ENCODE measurements at regions not wholly inside any gene's neighbourhood (a gene's known extent, or its start where the extent isn't known, plus 50 kb on each side); places are given as distances from the start of the nearest gene placed in this dataset.

DNA sequence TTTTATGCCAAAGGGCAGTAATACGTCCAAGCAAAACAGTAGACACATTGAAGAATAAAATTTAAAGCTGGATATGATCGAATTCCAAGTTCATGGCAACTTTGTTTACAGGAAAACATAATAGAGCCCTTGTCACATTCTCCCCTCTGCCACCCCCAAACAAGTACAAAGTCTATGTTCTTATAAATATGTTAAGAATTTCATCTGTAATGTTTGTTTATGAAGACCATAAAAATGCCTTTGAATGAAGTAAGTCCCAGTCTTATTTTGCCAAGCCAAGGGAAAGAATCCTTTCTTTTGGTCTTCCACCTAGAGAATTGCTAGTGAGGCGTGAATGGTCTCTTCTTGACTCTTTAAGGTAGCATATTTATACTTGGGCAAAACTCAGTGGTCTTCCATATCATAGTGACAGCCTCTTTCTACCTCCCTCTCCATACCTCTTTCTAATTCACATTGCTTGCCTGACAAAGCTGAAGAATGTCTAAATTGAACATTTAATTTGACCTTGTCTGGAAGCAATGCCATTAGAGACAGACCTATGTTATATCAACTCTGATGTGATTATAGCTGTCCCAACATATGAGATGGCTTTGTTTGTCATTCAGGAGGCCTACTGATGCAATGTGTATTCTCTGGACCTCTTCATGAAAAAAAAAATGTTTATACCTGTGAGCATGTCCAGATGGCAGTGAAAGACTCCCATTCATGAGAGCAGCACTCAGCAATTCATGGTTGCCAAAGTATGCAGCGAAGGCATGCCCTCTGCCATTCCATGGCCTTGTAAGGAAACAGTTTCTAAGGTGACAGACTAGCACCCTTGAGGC lies 70.6 kb upstream of the CCN2 start (continued):
- TF ChIP-seq, protein P1, sequence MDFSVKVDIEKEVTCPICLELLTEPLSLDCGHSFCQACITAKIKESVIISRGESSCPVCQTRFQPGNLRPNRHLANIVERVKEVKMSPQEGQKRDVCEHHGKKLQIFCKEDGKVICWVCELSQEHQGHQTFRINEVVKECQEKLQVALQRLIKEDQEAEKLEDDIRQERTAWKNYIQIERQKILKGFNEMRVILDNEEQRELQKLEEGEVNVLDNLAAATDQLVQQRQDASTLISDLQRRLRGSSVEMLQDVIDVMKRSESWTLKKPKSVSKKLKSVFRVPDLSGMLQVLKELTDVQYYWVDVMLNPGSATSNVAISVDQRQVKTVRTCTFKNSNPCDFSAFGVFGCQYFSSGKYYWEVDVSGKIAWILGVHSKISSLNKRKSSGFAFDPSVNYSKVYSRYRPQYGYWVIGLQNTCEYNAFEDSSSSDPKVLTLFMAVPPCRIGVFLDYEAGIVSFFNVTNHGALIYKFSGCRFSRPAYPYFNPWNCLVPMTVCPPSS (IDR thresholded peaks at IDR 0.05), result no peak
- no peak for TF ChIP-seq ZNF235 (CRISPR knock-in tag; IDR thresholded peaks at IDR 0.05; ENCODE audit: borderline replicate concordance)
- TF ChIP-seq ZNF30 (CRISPR knock-in tag; IDR thresholded peaks at IDR 0.05), result no peak
- TF ChIP-seq HDAC2 (CRISPR knock-in tag; IDR thresholded peaks at IDR 0.05), result no peak
- TF ChIP-seq ZNF770 (CRISPR knock-in tag; IDR thresholded peaks at IDR 0.05), result no peak
- TF ChIP-seq ZNF225 (CRISPR knock-in tag; IDR thresholded peaks at IDR 0.05), result no peak
- TF ChIP-seq LBX2 (CRISPR knock-in tag; IDR thresholded peaks at IDR 0.05; ENCODE audit: borderline replicate concordance), result no peak
- TF ChIP-seq ETV6 (CRISPR knock-in tag; conservative IDR thresholded peaks at IDR 0.05), result no peak
- TF ChIP-seq, protein P2, sequence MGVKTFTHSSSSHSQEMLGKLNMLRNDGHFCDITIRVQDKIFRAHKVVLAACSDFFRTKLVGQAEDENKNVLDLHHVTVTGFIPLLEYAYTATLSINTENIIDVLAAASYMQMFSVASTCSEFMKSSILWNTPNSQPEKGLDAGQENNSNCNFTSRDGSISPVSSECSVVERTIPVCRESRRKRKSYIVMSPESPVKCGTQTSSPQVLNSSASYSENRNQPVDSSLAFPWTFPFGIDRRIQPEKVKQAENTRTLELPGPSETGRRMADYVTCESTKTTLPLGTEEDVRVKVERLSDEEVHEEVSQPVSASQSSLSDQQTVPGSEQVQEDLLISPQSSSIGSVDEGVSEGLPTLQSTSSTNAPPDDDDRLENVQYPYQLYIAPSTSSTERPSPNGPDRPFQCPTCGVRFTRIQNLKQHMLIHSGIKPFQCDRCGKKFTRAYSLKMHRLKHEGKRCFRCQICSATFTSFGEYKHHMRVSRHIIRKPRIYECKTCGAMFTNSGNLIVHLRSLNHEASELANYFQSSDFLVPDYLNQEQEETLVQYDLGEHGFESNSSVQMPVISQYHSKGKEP (CRISPR knock-in tag; IDR thresholded peaks at IDR 0.05), result no peak
- TF ChIP-seq MAFK (conservative IDR thresholded peaks at IDR 0.05 in 1 of 2, IDR thresholded peaks at IDR 0.05 in 1 of 2; ENCODE audit: low read length in 2 of 2), result peak in 1 of 2 experiments; percentile 38; a peak in 2 of 4 replicates
- TF ChIP-seq SIX4 (CRISPR knock-in tag; IDR thresholded peaks at IDR 0.05), result no peak
- TF ChIP-seq ZNF251 (CRISPR knock-in tag; IDR thresholded peaks at IDR 0.05), result no peak
- no peak for TF ChIP-seq ZNF781 (CRISPR knock-in tag; IDR thresholded peaks at IDR 0.05; ENCODE audit: borderline replicate concordance, not compliant biosample characterization)
- TF ChIP-seq GMEB1 (CRISPR knock-in tag; IDR thresholded peaks at IDR 0.05; ENCODE audit: borderline replicate concordance), result 0 out of 2 replicates have a peak, but pooled peaks have one; percentile 5
- TF ChIP-seq STAT5B (CRISPR knock-in tag; IDR thresholded peaks at IDR 0.05), result no peak
- no peak for TF ChIP-seq ZNF577 (CRISPR knock-in tag; IDR thresholded peaks at IDR 0.05; ENCODE audit: borderline replicate concordance, low read depth)
- TF ChIP-seq ZMYM3 (CRISPR knock-in tag; IDR thresholded peaks at IDR 0.05), result peak; percentile 69; the same call in 1 of the 2 replicates
- TF ChIP-seq WIZ (CRISPR knock-in tag; IDR thresholded peaks at IDR 0.05), result no peak
- TF ChIP-seq ZFAT (CRISPR knock-in tag; conservative IDR thresholded peaks at IDR 0.05), result no peak
- TF ChIP-seq ZNF761 (CRISPR knock-in tag; conservative IDR thresholded peaks at IDR 0.05), result no peak

Data from HepG2 (cell line).